GM12892 (cell line): ENCODE measurements at regions not wholly inside any gene's neighbourhood (a gene's known extent, or its start where the extent isn't known, plus 50 kb on each side); places are given as distances from the start of the nearest gene placed in this dataset.

Experiments
- POLR2A ChIP-seq: IDR thresholded peaks from 2 replicates; pipeline ENCODE4 v1.6.1; 2011; ENCODE audit warnings: low read depth, low read length, control low read depth
- POLR2AphosphoS5 ChIP-seq: IDR thresholded peaks from 2 replicates; pipeline ENCODE4 v1.6.1; 2011; ENCODE audit warnings: low read depth, low read length, control low read depth

- TF ChIP-seq POLR2A, result no peak
- no peak for TF ChIP-seq POLR2AphosphoS5
Observed at GRCh38 chr2:146741260-146741659, 1103.6 kb upstream of the ACVR2A start.
